Pancreas (tissue), 10 donors: ENCODE measurements at regions not wholly inside any gene's neighbourhood (a gene's known extent, or its start where the extent isn't known, plus 50 kb on each side); places are given as distances from the start of the nearest gene placed in this dataset.
A peak's percentile ranks its signal among the peaks of the same experiment; 100 is the strongest.

Experiments
- ATAC-seq, 4 donors: fragments of 200-7000 bp; cut with Tn5 transposase; one replicate each; pipeline versions ENCODE4 v1.8.0 to v1.9.1; 2020; ENCODE audit warnings: mild to moderate bottlenecking in 4 of 4, moderate library complexity in 4 of 4
- DNase-seq, 6 donors: peaks; one replicate each; pipeline ENCODE4 v3.0.0-alpha.2; 2020
- FAIRE-seq: peaks from 2 replicates; lab custom pipeline; 2012; peaks lifted over from hg19 to GRCh38; lab: Jason Lieb, UNC
- H3K27ac ChIP-seq, 4 donors: fragments of 200-600 bp; sonication (generic); 1 replicate in 3 of 4; 2 replicates in 1 of 4; pipeline versions ENCODE4 v1.5.0 to v1.8.0; 2020
- H3K27me3 ChIP-seq, 4 donors: fragments of 200-600 bp; one replicate each; pipeline ENCODE4 v1.8.0; 2021
- H3K36me3 ChIP-seq, 3 donors: fragments of 200-600 bp; sonication (generic) in 1 of 3; one replicate each; pipeline versions ENCODE4 v1.5.0 to v1.8.0; 2020 to 2021
- H3K4me1 ChIP-seq, 3 donors: fragments of 200-600 bp; one replicate each; pipeline ENCODE4 v1.8.0; 2021
- H3K4me3 ChIP-seq, 4 donors: fragments of 200-600 bp; sonication (generic) in 2 of 4; one replicate each; pipeline versions ENCODE4 v1.5.0 to v1.8.0; 2020 to 2021
- H3K9me3 ChIP-seq, 4 donors: fragments of 200-600 bp; one replicate each; pipeline ENCODE4 v1.8.0; 2021
- CTCF ChIP-seq, 4 donors: fragments of 200-600 bp; sonication (generic) in 3 of 4; IDR thresholded peaks; one replicate each; pipeline versions ENCODE4 v1.5.0 to v1.8.0; 2021; ENCODE audit warnings: antibody characterized with exemption in 4 of 4
- WGBS, 2 donors: extraction: QIAGEN DNeasy Blood & Tissue Kit; methylation state at CpG; one replicate each; pipeline ENCODE4 v1.1.7; 2013; 5-methylcytosine and 5-hydroxymethylcytosine counted together
- intact Hi-C, 3 donors: fragments of 100-400 bp; cut with DNase I; formaldehyde crosslinking; loops; one replicate each; pipeline versions ENCODE4 v1.11.1 to v1.14.2; 2022
- donor health status: healthy with polysubstance abuse.
- donor health status: DM: no; HTN: no; CAD: no; lungs with moderate emphysema.
- donor health status: DM: no; HTN: no; CAD: no.
- donor health status: control.
- donor health status: control.
- donor health status: Bipolar disorder and iron deficiency.
- donor health status: DM: yes; HTN: yes; CAD: no.
- donor health status: DM: no; HTN: no; CAD: no.
- donor health status: DM: no; HTN: no; CAD: no.
- donor health status: DM: yes; HTN: yes; CAD: no.

- Histone ChIP-seq H3K4me1 (no peaks in the 10 kb centered on the region), H3K4me3 (no peak overlapping the region), H3K36me3 (no peaks in the 10 kb centered on the region), H3K27me3 (no peaks in the 10 kb centered on the region), H3K9me3 (no peaks in the 10 kb centered on the region), H3K27ac (no peak overlapping the region)
- intact Hi-C loops, result no loop called here
- ATAC-seq (no peak), DNase-seq (no peak), FAIRE-seq (no peak)
- no peak for TF ChIP-seq CTCF (IDR thresholded peaks at IDR 0.05)
- 93 to 96% methylated on average over 2 of the region's 2 CpGs for WGBS, 2 donors
Observed at GRCh38 chr18:43949291-43949690, 672.0 kb upstream of the SYT4 start.

- FAIRE-seq (no peak), DNase-seq (no peak), ATAC-seq (no peak)
- Histone ChIP-seq H3K27ac (no peak overlapping the region), H3K36me3 (no peaks in the 10 kb centered on the region), H3K4me3 (no peak overlapping the region), H3K4me1 (no peaks in the 10 kb centered on the region), H3K27me3 (no peaks in the 10 kb centered on the region), H3K9me3 (no peaks in the 10 kb centered on the region)
- no peak for TF ChIP-seq CTCF (IDR thresholded peaks at IDR 0.05)
- intact Hi-C loops, result no loop called here
- WGBS, 2 donors, result 94 to 97% methylated on average over 3 of the region's 3 CpGs
Observed at GRCh38 chr18:43950062-43950461, 672.8 kb upstream of the SYT4 start.

- Histone ChIP-seq H3K4me3 (no peak overlapping the region), H3K4me1 (no peaks in the 10 kb centered on the region), H3K9me3 (no peaks in the 10 kb centered on the region), H3K36me3 (no peaks in the 10 kb centered on the region), H3K27ac (no peak overlapping the region), H3K27me3 (no peaks in the 10 kb centered on the region)
- DNase-seq (no peak), FAIRE-seq (no peak), ATAC-seq (no peak)
- TF ChIP-seq CTCF (IDR thresholded peaks at IDR 0.05), result no peak
- intact Hi-C loops, result no loop called here
- 84 to 94% methylated on average over 3 of the region's 3 CpGs for WGBS, 2 donors
Observed at GRCh38 chr18:43952398-43952797, 675.1 kb upstream of the SYT4 start.

GRCh38 chr18:43961722-43962121, 684.4 kb upstream of the SYT4 start:
- intact Hi-C loops, result no loop called here
- no peaks in the 10 kb centered on the region for H3K4me1 ChIP-seq
- no peak overlapping the region for H3K4me3 ChIP-seq
- 38 to 48% methylated on average over 3 of the region's 3 CpGs for WGBS, 2 donors
- FAIRE-seq, result no peak
- ATAC-seq, result peak in 3 of 4 donors; percentile 58 to 90 (median 81)
- H3K27ac ChIP-seq, result peak overlapping the region in 1 of 4 donors; percentile 10
- no peaks in the 10 kb centered on the region for H3K36me3 ChIP-seq
- TF ChIP-seq CTCF (IDR thresholded peaks at IDR 0.05), result no peak
- H3K27me3 ChIP-seq, result no peaks in the 10 kb centered on the region
- DNase-seq, result no peak
- H3K9me3 ChIP-seq, result no peaks in the 10 kb centered on the region

GRCh38 chr18:43964666-43965065, 687.4 kb upstream of the SYT4 start:
- H3K9me3 ChIP-seq, result no peaks in the 10 kb centered on the region
- 93 to 97% methylated on average over 1 of the region's 1 CpG for WGBS, 2 donors
- H3K27ac ChIP-seq, result no peak overlapping the region
- no peaks in the 10 kb centered on the region for H3K4me1 ChIP-seq
- intact Hi-C loops, result no loop called here
- TF ChIP-seq CTCF (IDR thresholded peaks at IDR 0.05), result no peak
- H3K27me3 ChIP-seq, result no peaks in the 10 kb centered on the region
- ATAC-seq (no peak), DNase-seq (no peak), FAIRE-seq (no peak)
- H3K36me3 ChIP-seq, result no peaks in the 10 kb centered on the region
- no peak overlapping the region for H3K4me3 ChIP-seq
